ENCODE measurements at regions not wholly inside any gene's neighbourhood (a gene's known extent, or its start where the extent isn't known, plus 50 kb on each side); places are given as distances from the start of the nearest gene placed in this dataset.
A peak's percentile ranks its signal among the peaks of the same experiment; 100 is the strongest.

DNA sequence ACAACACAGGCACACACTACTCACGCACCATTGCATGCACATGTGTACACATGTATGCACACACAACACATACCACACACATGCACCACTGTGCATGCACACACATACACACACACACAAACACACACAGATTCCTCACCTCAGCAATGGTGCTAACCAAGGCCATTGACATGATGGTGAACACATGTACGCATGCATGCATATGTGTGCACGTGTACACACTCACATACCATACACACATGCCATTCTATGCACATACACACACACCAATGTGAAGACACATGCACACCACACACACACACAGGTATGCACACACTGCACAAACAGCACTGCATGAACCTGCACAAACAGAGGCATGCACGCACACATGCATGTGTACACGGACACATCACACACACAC, 976.0 kb downstream of the DCDC2C start:
- no peaks in the 10 kb centered on the region for H4K20me1 ChIP-seq (ENCODE audit: control insufficient read depth, insufficient read depth)
- no peak for DNase-seq (ENCODE audit: low read depth, low spot score)
- no peaks in the 10 kb centered on the region for H3K27me3 ChIP-seq (replicated peaks in 1 of 2; ENCODE audit: control insufficient read depth in 2 of 2, insufficient read depth in 2 of 2, low read length in 1 of 2)
- no peak overlapping the region for H3K9ac ChIP-seq (ENCODE audit: control insufficient read depth, insufficient read depth, low read length)
- no peak overlapping the region for H3K27ac ChIP-seq (ENCODE audit: control insufficient read depth, insufficient read depth)
- intact Hi-C loops (cut with micrococcal nuclease; ENCODE audit: unreplicated experiment): no loop called here
- ChIA-PET CTCF (no interaction called here), POLR2A (no interaction called here), SMC1A (ENCODE audit: uncharacterized antibody, unreplicated experiment) (no interaction called here), RAD21 (ENCODE audit: unreplicated experiment) (no interaction called here)
- no peaks in the 10 kb centered on the region for H3K36me3 ChIP-seq (ENCODE audit: control insufficient read depth in 2 of 2, insufficient read depth in 2 of 2, low read length in 1 of 2)
- H3K4me1 ChIP-seq (ENCODE audit: control insufficient read depth, insufficient read depth, low read length): no peaks in the 10 kb centered on the region
- ATAC-seq: no peak
- H3K9me3 ChIP-seq (replicated peaks; ENCODE audit: control insufficient read depth, insufficient read depth, low read length): no peaks in the 10 kb centered on the region
- in situ Hi-C loops (cut with MboI): no loop called here
- no peak for FAIRE-seq
- no TSS peak for BruUV-seq (replicated peaks)
- H2AFZ ChIP-seq (ENCODE audit: control insufficient read depth, low read depth, low read length): no peak overlapping the region
- no peaks in the 10 kb centered on the region for H3K79me2 ChIP-seq (ENCODE audit: control insufficient read depth, insufficient read depth, low read length)
- 36% methylated on average over 5 of the region's 5 CpGs for WGBS (ENCODE audit: insufficient coverage, insufficient replicate concordance, low lambda C conversion rate, missing lambda C conversion rate)
- no peak for TF ChIP-seq NR2F1 (conservative IDR thresholded peaks at IDR 0.05)
- TF ChIP-seq NR2C2 (IDR thresholded peaks at IDR 0.05; ENCODE audit: borderline replicate concordance, control insufficient read depth, insufficient read length, low read depth): peak; percentile 59
- no peak for TF ChIP-seq SUZ12 (IDR thresholded peaks at IDR 0.05; ENCODE audit: unreplicated experiment)
- TF ChIP-seq POLR2AphosphoS5 (IDR thresholded peaks at IDR 0.05; ENCODE audit: low read length): no peak
- H3K4me3 ChIP-seq: no peak overlapping the region
- no peak overlapping the region for H3K4me2 ChIP-seq (ENCODE audit: control insufficient read depth, insufficient read depth)

DNA sequence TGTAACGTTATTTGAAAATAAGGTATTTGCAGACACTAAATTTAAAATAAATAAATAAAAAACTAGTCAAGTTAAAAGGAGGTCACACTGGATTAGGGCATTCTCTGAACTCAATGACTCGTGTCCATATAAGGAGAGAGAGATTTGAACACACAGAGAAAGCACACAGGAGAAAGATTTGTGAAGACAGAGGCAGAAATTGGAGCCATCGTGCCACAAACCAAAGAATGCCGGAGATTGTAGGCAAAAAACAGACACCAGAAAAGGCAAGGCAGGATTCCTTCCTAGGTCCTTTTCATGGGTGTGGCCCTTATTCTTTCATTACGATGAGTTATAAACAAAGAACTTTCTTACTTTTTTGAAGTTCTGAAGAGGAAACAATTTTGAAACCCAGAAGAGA, 981.5 kb downstream of the DCDC2C start:
- CTCF ChIA-PET: no interaction called here
- no peaks in the 10 kb centered on the region for H3K27me3 ChIP-seq (replicated peaks in 1 of 2; ENCODE audit: control insufficient read depth in 2 of 2, insufficient read depth in 2 of 2, low read length in 1 of 2)
- H3K9ac ChIP-seq (ENCODE audit: control insufficient read depth, insufficient read depth, low read length): no peak overlapping the region
- intact Hi-C loops (cut with micrococcal nuclease; ENCODE audit: unreplicated experiment): no loop called here
- no peaks in the 10 kb centered on the region for H4K20me1 ChIP-seq (ENCODE audit: control insufficient read depth, insufficient read depth)
- in situ Hi-C loops (cut with MboI): no loop called here
- no peak overlapping the region for H3K4me2 ChIP-seq (ENCODE audit: control insufficient read depth, insufficient read depth)
- no TSS peak for BruUV-seq (replicated peaks)
- H3K4me3 ChIP-seq: no peak overlapping the region
- WGBS (ENCODE audit: insufficient coverage, insufficient replicate concordance, low lambda C conversion rate, missing lambda C conversion rate): 46% methylated on average over 5 of the region's 5 CpGs
- no peaks in the 10 kb centered on the region for H3K79me2 ChIP-seq (ENCODE audit: control insufficient read depth, insufficient read depth, low read length)
- no peaks in the 10 kb centered on the region for H3K36me3 ChIP-seq (ENCODE audit: control insufficient read depth in 2 of 2, insufficient read depth in 2 of 2, low read length in 1 of 2)
- H2AFZ ChIP-seq (ENCODE audit: control insufficient read depth, low read depth, low read length): no peak overlapping the region
- FAIRE-seq: no peak
- SMC1A ChIA-PET (ENCODE audit: uncharacterized antibody, unreplicated experiment): interaction anchor here (1.7 kb wide), 1 partner anchor 12 kb away, joined by 7 read pairs; no protein-coding TSS in a partner anchor
- no peaks in the 10 kb centered on the region for H3K4me1 ChIP-seq (ENCODE audit: control insufficient read depth, insufficient read depth, low read length)
- TF ChIP-seq POLR2AphosphoS2 (IDR thresholded peaks at IDR 0.05; ENCODE audit: low read depth, low read length) (no peak), SPI1 (IDR thresholded peaks at IDR 0.05; ENCODE audit: borderline replicate concordance, insufficient read depth, low read depth, low read length) (no peak), HDAC6 (IDR thresholded peaks at IDR 0.05; ENCODE audit: unreplicated experiment) (no peak), ZNF622 (IDR thresholded peaks at IDR 0.05) (no peak), TCF7 (IDR thresholded peaks at IDR 0.05; ENCODE audit: borderline replicate concordance) (no peak), TAF1 (IDR thresholded peaks at IDR 0.05; ENCODE audit: borderline replicate concordance, low read depth, low read length) (no peak), SMC3 (IDR thresholded peaks at IDR 0.05; ENCODE audit: borderline replicate concordance, low read length) (no peak)
- TF ChIP-seq, protein P1, sequence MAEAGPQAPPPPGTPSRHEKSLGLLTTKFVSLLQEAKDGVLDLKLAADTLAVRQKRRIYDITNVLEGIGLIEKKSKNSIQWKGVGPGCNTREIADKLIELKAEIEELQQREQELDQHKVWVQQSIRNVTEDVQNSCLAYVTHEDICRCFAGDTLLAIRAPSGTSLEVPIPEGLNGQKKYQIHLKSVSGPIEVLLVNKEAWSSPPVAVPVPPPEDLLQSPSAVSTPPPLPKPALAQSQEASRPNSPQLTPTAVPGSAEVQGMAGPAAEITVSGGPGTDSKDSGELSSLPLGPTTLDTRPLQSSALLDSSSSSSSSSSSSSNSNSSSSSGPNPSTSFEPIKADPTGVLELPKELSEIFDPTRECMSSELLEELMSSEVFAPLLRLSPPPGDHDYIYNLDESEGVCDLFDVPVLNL (IDR thresholded peaks at IDR 0.05; ENCODE audit: low read depth, low read length): no peak
- no peak for DNase-seq (ENCODE audit: low read depth, low spot score)
- no peaks in the 10 kb centered on the region for H3K9me3 ChIP-seq (replicated peaks; ENCODE audit: control insufficient read depth, insufficient read depth, low read length)
- RAD21 ChIA-PET (ENCODE audit: unreplicated experiment): no interaction called here
- POLR2A ChIA-PET: no interaction called here
- no peak for ATAC-seq
- no peak overlapping the region for H3K27ac ChIP-seq (ENCODE audit: control insufficient read depth, insufficient read depth)

Data from GM12878 (cell line).